ENCODE measurements at regions not wholly inside any gene's neighbourhood (a gene's known extent, or its start where the extent isn't known, plus 50 kb on each side); places are given as distances from the start of the nearest gene placed in this dataset.
"Not testable (repeated sequence)": the region's sequence is repeated elsewhere in the genome, so short reads cannot be mapped to it uniquely, and the experiment has no call there.

DNA sequence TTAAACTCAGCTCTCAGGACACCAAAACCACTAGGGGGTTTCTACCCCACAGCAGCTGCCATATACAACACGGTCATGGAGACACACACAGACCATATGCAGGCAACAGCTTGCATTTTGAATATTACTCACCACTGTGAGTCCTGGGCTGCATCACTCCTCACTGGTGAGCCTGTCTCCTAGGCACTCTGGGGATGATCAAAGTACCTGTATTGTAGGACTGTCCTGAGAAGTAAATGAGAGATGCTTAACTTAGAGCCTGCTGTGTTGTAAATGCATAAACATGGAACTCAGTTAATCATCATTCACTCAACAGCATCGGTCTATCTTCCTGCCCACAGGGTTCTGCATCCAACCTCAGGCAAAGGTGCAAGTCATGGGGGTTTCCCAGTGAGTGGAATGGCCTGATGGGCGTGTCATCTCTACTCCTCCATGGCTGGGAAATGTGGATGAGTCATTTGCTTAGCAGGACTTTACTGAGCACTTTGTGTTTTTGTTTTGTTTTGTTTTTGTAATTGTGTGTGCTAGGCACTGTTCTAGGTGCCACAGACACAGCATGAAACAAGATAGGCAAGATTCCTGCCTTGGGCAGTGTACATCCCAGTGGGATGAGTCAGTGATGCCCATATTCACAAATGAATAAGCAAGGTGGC, 1141.2 kb upstream of the TMEM132C start:
- H3K4me3 ChIP-seq (ENCODE audit: control insufficient read depth, low read depth, low read length) = no peak overlapping the region
- no peak for TF ChIP-seq CTCF (IDR thresholded peaks at IDR 0.05; ENCODE audit: control insufficient read depth, insufficient read depth, low read depth, low read length, missing control alignments)
- DNase-seq (ENCODE audit: low read depth) = peak; percentile 56

GRCh38 chr12:127126260-127126628, 1140.7 kb upstream of the TMEM132C start:
- TF ChIP-seq CTCF (IDR thresholded peaks at IDR 0.05; ENCODE audit: control insufficient read depth, insufficient read depth, low read depth, low read length, missing control alignments) = no peak
- no peak overlapping the region for H3K4me3 ChIP-seq (ENCODE audit: control insufficient read depth, low read depth, low read length)
- DNase-seq (ENCODE audit: low read depth) = no peak

- DNase-seq (ENCODE audit: low read depth) = no peak
- no peak for TF ChIP-seq CTCF (IDR thresholded peaks at IDR 0.05; ENCODE audit: control insufficient read depth, insufficient read depth, low read depth, low read length, missing control alignments)
Observed at GRCh38 chr12:127127897-127128296, 1139.1 kb upstream of the TMEM132C start.

DNA sequence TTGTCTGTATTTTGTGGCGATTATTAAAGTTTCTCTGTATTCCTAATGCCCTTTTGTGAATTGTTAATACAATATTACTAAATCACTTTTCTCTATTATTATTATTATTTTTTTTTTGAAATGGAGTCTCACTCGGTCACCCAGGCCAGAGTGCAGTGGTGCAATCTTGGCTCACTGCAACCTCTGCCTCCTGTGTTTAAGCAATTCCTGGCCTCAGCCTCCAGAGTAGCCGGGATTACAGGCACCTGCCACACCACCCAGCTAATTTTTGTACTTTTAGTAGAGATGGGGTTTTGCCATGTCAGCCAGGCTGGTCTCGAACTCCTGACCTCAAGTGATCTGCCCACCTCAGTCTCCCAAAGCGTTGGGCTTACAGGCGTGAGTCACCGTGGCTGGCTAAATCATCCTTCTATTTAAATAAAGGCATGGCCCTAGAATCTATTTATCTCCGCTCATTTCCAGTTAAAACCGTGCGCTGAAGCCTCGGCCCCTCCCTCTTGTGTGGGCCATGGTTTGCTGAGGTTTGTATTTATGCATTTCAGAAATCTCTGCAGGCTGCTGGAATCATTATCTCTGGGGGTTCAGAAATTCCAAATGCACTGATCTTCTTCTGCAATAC, 1136.4 kb upstream of the TMEM132C start:
- H3K4me3 ChIP-seq (ENCODE audit: control insufficient read depth, low read depth, low read length) = no peak overlapping the region
- no peak for TF ChIP-seq CTCF (IDR thresholded peaks at IDR 0.05; ENCODE audit: control insufficient read depth, insufficient read depth, low read depth, low read length, missing control alignments)
- no peak for DNase-seq (ENCODE audit: low read depth)

More at GRCh38 chr12:127127897-127128296, 1139.1 kb upstream of the TMEM132C start:
- H3K4me3 ChIP-seq (ENCODE audit: control insufficient read depth, low read depth, low read length) = no peak overlapping the region

- DNase-seq (ENCODE audit: low read depth) = no peak
- H3K4me3 ChIP-seq (ENCODE audit: control insufficient read depth, low read depth, low read length) = no peak overlapping the region
- no peak for TF ChIP-seq CTCF (IDR thresholded peaks at IDR 0.05; ENCODE audit: control insufficient read depth, insufficient read depth, low read depth, low read length, missing control alignments)
Observed at GRCh38 chr12:127133675-127134335, 1133.2 kb upstream of the TMEM132C start.

- not testable (repeated sequence) for DNase-seq (ENCODE audit: low read depth); H3K4me3 ChIP-seq (ENCODE audit: control insufficient read depth, low read depth, low read length)
Observed at GRCh38 chr12:127140864-127141484, 1126.0 kb upstream of the TMEM132C start.

- no peak overlapping the region for H3K4me3 ChIP-seq (ENCODE audit: control insufficient read depth, low read depth, low read length)
- no peak for DNase-seq (ENCODE audit: low read depth)
- TF ChIP-seq CTCF (IDR thresholded peaks at IDR 0.05; ENCODE audit: control insufficient read depth, insufficient read depth, low read depth, low read length, missing control alignments) = no peak
Observed at GRCh38 chr12:127143020-127143419, 1124.0 kb upstream of the TMEM132C start.
